EH (cell line): ENCODE measurements at regions not wholly inside any gene's neighbourhood (a gene's known extent, or its start where the extent isn't known, plus 50 kb on each side); places are given as distances from the start of the nearest gene placed in this dataset.

ENCODE experiments used
- DNase-seq: peaks from one replicate; pipeline ENCODE4 v3.0.0-alpha.2; 2015; ENCODE audit warnings: low read depth

DNA sequence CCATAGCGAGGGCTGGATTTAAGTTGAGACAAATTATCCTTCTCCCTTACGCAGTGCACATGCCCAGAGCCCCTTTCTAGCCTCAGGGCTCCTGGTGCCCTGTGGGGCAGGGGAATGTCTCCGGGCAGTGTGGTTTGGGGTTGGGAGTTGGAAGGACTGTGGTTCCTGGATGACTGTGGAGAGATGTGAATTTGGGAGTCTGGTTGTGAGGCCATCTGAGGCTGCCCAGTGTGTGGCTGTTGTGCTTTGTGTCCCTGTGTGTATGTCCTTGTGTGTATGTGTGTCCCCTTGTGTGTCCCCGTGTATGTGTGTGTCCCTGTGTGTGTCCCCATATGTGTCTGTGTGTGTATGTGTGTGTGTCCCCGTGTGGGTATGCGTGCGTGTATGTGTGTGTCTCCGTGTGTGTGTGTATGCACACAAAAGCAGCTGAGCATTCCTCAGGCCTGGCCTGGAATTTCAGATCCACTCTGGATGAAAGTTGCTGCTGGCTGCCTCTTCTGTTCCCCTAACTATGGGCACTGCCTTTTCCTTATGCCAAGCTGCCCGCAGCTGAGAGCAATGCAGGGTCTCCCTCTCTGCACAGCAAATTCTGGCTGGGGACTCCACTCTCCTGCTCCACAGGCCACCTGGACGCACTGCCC, 65.4 kb downstream of the UBIAD1 start:
- DNase-seq: no peak

DNA sequence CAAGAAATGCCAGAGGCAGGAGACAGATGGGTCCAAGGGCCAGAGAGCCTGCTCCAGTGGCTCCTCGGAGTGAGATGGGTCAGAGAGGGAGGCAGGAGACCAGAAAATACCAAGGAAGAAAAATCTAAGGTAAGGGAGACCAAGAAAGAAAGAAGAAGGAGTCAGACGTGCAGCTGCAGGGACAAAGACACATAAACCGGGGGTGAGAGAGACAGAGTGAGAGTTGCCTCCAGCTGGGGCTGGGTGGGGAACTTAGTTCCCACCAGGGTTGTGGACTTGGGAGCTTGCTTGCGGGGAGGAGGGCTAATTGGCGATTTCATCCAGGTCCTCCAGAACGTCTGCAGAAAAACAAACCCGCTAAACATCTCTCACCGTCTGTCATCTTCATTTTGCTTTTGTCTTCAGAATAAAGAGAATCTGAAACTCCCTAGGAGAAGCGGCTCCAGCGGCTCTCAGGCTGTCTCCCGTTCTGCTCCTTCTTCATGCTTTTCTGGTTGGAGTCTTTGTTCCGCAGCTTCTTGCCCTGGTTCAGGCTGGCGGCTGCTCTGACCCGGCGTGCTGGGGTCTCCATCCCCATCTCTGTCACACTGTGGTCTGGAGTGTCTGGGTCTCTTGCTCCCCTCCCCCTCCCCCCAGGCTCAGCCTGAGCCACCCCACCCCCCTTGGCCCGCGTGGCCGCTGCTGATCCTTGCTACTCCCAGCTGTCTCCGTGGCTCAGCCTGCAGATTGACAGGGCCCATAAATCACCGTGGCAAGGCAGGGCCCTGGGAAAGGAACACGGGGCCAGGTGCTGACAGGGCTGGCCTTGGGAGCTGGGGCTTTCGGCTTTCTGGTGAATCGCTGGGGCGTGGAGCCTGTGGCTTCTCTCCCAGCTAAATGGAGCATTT, 66.6 kb downstream of the UBIAD1 start:
- DNase-seq: no peak

DNA sequence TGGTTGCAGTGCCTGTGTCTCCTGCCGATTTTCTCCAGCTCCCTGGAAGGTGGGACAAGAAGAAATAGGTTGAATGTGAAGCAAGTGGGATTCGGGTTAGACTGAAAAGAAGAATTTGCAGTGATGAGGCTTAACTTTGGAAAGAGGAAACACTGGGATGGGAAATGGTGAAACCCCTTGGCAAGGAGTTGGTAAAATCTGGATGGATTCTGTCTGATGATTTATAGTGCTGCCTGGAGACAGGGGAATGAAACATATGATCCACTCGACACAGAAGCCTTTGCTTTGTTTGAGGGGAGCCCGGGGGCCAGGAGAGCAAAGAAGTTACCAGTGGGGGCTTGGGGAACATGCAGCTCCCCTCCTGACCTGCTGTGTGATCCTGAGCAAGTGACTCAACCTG, 67.2 kb downstream of the UBIAD1 start:
- DNase-seq: no peak

DNA sequence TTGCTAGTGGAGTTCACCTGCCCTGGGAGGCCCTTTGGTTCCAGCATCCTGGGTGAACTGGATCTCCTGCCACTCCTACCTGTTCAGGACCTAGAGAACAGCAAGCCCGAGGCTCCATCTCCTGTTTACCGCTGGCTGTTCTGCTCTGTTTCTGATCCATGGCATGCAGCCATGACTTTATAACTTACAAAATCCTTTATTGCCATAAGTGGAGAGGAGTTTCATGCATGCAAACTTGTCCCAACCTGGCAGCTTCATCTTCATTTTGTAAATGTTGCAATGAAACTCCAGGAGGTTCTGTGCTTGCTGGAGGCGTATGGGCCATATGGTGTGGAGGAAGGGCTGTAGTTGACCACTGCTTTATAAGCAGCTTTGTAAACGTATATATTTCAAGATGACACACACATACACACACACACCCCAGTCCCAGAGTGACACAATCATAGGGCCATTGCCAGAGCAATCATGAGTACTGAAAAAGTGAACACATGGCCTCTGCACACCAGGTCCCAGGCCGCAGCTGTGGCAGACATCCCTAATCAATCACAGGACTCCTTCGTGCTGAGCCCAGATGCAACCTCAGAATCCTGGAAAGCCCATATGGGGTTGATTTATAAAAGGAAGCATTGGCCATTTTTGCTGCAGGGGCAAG, 69.0 kb downstream of the UBIAD1 start:
- no peak for DNase-seq

DNA sequence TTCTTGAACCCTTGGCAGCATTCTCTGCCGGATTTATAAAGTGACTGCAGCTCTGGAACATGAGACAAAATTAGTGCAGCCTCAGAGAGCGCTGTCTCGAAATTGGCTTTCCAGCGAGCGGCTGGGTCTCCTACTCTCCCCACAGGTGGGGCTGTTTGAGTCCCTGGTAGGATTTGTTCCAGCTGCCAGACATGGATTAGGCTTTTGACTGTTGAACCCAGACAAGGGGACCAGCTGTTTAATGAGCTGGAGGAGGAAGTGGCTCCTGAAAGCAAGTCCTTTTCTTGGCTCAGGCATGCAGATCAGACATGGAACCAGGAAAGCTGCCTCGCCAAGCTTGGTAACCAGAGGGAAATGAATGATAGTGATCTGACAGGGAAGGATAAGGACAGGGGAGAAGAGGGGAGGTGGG, 69.6 kb downstream of the UBIAD1 start:
- no peak for DNase-seq

DNA sequence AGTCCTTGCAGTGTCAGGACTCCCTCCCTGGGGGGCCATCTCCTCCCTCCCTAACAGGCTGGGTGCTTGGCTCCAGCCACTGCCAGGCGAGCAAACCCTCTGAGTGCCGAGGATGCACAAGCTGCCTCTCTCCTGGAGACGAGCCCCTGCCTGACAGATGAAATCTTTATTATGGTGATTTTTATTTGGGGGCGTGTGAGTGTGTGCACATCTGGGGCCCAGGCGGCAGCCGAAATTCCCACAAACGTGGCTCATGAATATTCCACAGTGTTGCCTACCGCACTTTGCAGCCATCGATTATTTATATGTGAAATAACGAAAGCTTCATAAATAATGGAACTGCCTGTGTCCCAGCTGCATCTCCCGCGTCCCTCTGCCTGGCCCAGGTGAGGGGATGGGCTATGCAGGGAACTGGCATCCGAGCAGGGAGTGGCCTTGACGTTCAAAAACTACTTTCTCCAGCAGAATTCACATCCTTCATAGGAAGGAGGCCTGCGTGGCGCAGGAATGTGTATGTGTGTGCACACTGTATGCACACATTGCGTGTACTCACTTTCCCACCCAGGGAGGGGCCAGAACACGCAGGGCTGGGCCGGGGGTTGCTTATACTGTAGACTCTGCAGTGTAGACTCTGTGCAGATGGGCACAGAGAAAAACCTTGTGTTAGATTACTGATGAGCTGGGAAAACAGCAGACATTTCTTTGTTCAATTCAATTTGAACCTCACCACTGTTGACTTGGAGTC, 73.1 kb downstream of the UBIAD1 start:
- no peak for DNase-seq

DNA sequence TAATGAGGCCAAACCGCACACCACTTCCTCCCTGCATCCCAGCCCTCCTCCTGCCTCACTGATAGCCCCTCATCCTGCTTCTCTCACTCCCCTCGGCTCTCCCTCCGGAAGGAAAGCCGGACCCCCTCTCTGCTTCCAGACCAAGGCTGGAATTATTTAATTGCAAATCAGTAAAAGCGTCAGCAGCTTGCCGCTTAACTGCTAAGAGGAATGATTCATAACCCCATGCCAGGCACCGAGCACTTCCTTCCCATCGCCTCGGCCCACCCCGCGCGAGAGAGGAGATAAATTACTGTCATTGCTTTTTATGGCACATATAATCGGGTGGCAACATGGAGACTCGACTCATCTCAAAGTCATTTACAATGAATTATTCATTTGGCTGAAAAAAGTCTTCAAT, 77.3 kb downstream of the UBIAD1 start:
- peak; percentile 20 for DNase-seq

DNA sequence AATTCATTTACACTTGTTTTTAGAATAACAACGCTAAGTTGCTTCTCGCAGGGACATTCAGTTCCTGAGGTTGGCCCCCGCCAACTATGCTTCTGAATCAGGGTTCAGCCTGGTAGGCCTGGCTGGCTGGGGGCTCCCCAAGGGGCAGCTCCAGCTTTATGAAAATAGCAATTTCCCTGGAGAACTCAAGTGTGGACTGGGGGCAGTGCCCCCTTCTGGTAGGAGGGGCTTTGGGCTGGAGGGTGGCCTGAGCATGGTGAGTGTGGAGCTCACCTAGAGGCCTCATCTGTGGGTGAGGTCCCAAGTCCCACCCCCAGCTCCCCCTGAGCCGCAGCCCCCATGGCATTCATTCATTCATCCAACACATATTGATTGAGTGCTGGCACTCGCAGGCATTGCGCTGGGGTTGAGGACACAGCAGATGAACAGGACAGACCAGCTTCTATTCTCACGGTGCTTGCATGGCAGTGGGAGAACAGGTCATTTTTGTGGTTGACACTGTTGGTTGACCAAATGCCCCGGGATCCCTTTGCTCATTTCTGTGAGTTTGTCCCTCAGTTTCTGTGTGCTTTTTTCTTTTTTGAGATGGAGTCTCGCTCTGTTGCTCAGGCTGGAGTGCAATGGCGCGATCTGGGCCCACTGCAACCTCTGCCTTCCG, 79.2 kb downstream of the UBIAD1 start:
- DNase-seq: no peak

DNA sequence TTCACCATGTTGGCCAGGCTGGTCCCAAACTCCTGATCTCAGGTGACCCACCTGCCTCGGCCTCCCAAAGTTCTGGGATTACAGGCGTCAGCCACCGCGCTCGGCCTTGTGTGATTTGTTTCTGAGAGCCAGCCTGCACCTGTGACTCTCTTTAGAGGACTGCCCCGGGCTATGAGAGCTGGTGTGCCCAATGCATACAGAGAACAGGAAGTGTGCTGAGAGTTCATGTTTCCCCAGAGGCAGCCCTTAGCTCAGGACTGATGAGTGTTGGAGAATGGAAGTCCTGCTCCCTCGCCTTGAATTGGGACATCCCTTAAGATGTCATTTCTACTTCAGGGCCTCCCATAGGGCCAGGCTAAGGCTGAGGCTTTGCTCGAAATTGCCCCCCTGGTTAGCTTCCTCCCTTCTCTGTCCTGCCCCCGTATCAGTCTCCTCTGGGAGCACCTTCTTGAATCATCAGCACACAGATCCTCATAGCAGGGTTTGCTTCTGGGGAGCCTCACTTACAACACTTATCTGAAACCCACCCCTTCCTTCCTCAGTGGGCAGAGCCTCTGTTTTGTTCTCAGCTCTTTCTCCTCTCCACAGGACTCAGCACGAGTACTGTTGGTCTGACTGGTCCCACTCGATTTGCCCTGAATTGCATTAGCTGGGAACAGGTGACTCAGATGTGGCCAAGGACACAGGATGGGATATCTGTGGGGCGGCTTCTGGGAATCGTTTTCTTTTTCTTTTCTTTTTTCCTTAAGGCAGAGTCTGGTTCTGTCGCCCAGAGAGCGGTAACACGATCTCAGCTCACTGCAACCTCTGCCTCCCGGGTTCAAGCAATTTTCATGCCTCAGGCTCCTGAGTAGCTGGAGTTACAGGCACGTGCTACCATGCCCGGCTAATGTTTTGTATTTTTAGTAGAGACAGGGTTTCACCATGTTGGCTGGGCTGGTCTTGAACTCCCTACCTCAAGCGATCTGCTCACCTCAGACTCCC, 80.1 kb downstream of the UBIAD1 start:
- DNase-seq: no peak

DNA sequence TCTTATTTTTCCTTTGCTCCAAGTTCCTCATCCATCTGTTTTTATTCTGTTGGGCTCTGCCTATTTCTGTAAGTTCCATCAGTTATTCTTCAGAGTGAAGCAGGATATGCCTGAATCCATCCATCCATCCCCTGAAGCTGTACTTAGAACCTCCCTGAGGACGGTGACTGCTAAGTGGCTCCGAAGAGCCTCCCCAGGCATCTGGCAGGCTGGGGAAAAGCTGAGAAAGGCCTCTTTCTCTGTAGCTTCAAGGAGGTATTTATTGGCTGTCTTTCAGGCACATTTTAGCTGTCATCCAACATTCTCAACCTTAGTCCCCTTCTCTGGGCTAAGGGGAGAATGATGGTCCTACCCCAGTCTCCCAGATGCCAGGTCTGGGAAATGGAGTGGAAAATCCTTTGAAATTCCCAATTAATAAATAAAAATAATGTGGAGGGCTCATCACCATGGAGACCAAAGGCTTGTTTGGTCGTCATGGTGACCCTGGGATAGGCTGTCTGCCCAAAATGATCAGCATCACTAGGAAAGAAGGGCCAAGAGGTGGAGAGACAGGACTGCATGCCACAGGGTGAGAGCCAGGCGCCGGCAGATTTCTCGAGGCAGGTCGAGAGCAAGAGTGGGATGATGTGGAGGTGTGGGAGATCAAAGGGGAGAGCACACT, 82.0 kb downstream of the UBIAD1 start:
- no peak for DNase-seq

DNA sequence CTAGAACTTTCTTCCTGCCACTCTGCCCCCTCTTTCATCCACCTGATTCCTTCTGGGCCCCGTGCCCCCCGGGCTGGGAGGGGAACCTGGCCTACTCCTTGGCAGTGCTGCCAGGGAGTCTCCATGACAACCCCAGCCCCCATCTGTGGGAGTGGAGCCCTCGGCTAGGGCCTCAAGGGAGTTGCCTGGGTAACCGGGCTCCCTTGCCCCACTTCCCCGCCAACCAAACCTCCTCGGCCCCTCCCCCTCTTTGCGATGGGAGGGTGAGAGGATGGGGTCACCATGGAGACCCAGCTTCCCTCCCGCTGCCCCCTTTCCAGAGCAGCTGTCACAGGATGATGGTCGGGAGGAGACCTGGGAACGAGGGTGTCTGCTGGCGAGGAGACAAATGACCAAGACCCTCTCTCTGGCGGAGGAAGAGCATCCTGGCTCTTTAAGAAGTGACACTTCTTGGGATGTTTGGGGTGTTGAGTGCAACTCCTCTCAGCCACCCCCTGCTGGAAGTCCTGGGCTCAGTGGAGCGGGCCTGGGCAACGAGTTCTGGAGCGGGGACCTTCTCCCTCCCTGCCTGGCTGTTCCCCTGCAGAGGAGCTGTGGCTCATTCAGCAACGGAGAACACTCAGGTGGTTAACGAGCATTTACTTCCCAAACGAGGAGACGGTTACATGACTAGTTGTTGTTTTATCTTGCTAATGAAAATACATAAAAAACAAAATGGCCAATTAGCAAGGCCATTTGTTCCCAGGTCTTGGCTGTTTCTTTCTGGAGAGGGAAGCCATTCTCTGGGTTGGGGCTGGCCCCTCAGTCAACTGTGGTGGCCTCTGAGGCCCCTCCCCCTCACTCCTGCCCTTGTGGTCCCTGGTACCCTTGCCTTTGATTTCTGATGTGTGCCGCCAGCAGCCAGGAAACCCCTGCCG, 82.8 kb downstream of the UBIAD1 start:
- no peak for DNase-seq

DNA sequence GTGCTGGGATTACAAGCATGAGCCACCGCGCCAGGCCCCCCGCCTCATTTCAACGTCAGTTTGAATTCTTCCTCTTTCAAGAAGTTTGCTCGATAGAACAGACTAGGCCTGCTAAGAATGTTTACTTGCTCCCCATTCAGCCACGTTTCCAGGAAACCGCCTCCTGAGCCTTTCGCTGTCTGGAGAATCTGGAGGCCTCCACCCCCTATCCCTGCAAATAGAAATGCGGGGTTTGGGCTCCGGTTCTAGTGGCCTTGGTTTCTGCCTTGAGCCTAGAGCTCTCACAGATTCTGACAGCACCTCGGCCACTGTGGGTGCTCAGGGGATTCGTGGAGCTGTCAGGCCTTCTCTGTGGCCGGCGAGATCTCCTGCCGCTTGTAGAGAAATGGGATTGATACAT, 84.3 kb downstream of the UBIAD1 start:
- DNase-seq: no peak

DNA sequence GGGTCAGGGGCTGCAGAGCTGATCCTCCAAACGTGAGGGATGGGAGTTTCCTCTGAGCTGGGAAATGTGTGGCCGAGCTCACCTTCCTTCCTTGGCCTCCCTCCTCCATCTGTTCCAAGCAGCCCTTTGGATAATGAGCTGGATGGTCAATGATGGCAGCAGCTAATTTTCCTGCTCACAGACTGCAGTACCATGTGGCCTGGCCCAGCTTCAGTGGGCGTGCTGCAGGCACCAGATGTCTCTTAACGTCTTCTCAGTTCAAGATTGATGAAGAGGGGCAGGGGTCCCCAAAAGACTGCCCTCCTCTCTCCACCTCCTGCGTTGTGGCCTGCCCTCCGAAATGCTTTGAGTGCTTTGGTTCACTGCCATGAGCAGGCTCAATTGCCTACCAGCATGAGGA, 86.0 kb downstream of the UBIAD1 start:
- DNase-seq: no peak

DNA sequence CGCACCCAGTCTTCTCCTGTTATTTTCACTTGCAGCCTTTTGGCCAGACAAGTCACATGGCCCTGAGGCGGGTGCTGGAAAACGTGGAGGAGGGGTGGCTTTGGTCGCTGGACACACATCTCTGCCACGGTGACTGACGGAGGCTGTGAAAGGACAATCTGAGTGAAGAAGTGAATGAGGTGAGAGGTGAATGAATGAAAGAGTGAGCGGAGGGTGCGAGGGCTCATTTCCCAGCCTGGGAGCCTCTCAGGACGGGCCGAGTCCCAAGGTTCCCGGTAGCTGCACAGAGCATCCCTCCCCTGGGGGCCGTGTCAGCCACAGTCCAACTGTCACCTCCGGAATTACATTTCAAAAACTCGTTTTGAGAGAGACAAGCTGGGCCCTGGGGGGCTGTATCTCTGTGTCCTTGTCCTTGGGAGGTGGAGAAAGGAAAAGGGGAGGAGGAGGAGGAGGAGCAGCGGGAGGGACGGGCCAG, 89.6 kb downstream of the UBIAD1 start:
- DNase-seq: no peak

DNA sequence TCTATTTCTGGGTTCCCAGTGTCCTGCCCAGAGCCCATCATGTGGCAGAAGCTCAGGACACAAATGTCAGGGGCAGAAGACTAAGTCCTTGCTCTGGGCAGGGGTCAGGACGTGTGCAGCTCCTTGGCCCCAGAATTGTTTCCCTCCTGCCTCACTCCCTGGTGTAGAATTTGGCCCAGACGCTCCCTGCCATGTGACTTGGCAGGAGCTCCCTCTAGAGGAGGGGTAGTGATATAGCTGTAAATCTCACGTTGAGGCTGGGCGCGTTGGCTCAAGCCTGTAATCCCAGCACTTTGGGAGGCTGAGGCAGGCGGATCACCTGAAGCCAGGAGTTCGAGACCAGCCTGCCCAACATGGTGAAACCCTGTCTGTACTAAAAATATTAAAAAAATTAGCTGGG, 91.2 kb downstream of the UBIAD1 start:
- no peak for DNase-seq

DNA sequence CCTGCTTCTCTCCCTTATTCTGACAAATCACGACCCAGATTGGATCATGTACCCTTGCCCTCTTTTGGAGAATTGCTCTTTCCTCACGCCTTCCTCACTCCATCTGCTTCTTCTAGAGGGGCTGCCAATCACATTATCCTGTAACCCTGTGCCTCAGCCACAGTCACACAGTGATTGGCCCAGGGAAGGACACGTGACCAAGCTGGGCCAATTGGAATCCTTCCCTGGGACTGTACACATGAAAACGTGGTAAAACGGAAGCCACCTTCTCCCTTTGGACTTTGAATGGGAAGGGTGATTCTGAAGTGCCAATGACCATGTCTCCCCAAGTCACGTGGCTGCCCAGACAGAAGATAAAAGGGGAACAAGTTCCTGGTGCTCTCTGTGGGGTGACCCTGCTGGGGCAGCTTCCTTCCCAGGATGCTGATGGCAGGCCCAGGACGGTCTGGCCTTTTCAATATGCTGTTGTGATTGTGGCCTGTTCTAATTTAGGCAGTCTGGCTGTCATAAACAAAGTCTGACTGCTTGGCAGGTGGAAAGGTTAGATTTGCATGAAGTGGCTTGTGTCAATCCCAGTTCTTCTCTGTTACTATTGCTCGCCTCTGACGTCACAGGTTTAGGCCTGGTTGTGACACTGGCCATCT, 92.9 kb downstream of the UBIAD1 start:
- DNase-seq: no peak

DNA sequence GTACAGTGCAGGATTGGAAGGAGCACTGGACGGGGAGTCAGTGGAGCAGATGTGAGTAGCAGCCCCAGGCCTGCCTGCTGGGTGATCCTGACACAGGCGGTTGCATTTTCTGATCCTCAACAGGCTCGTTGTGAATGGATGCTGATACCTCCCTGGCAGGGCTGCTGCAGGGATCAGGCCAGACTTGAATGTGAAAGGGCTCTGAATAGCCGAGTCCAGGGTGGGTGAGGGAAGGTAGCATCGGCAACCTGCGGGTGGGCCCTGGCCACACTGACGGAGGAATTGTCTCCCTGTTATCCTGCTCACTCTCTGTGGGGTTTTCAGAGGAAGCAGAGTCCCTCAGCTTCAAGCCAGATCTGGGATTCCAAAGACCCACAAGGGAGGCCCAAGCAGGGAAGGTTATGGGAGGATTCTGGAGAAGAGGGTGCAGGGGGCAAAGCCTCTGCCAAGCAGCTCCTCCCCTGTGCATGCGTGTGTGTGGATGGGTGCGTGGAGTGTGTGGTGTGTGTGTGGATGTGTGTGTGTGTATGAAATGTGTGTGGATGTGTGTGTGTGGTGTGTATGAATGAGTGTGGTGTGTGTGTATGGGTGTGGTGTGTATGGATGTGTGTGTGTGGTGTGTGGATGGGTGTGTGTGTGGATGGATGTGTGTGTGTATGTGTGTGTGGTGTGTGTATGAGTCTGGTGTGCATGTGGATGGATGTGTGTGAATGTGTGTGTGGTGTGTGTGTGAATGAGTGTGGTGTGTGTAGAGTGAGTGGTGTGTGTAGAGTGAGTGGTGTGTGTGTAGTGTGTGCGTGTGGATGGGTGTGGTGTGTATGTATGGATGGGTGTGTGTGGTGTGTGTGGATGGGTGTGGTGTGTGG, 100.3 kb downstream of the UBIAD1 start:
- DNase-seq: no peak
